HG02943 (cell line): ENCODE measurements at regions not wholly inside any gene's neighbourhood (a gene's known extent, or its start where the extent isn't known, plus 50 kb on each side); places are given as distances from the start of the nearest gene placed in this dataset.
"Not testable (repeated sequence)": the region's sequence is repeated elsewhere in the genome, so short reads cannot be mapped to it uniquely, and the experiment has no call there.

Experiments used
- ATAC-seq: cut with Tn5 transposase; IDR thresholded peaks from one replicate; pipeline ENCODE4 v1.9.1; 2021; ENCODE audit warnings: mild to moderate bottlenecking, low read depth, moderate library complexity; ENCODE audit not compliant: unreplicated experiment

- ATAC-seq, result not testable (repeated sequence)
Measured at GRCh38 chrX:65888150-65888549, 151.7 kb downstream of the VSIG4 start.

DNA sequence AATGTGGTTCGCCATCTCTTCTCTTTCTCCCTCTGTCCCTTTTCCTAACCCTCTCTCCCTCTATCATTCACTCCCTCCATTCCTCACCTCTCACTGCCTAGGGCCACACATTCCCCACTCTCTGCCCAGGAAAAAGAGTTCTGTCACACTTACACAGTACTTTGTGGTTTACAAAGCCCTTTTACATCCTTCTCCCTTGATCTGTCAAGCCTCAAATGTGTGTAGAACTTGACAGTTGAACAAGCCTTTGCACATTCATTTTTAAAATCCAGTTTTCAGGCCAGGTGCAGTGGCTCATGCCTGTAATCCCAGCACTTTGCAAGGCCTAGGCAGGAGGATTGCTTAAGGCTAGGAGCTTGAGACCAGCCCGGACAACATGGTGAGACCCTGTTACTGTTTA, 156.3 kb downstream of the VSIG4 start:
- no peak for ATAC-seq

- no peak for ATAC-seq
Measured at GRCh38 chrX:65879977-65880799, 159.7 kb downstream of the VSIG4 start.

DNA sequence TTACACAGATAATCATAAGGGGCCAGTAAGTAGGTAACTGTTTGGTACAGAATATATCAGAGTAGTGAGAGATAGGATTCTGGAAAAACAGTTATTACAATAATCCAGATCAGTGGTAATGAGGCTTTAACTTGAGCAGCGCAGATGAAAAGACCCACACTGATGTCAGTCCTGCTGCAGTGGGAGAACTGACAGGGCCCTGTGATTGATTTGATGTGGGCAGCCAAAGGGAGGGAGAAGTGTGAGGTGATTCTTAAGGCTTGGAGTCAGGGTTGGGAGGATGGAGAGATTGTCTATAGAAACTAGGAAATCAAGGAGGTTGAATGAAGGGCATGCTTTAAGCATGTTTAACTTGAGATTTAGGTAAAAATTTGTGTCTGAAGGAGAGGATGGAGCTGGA, 161.4 kb downstream of the VSIG4 start:
- ATAC-seq, result no peak

GRCh38 chrX:65877953-65878352, 161.9 kb downstream of the VSIG4 start:
- ATAC-seq, result no peak

GRCh38 chrX:65875614-65876013, 164.3 kb downstream of the VSIG4 start:
- not testable (repeated sequence) for ATAC-seq

GRCh38 chrX:65874765-65875164, 165.1 kb downstream of the VSIG4 start:
- no peak for ATAC-seq

- ATAC-seq, result no peak
Measured at GRCh38 chrX:65874110-65874509, 165.8 kb downstream of the VSIG4 start.

DNA sequence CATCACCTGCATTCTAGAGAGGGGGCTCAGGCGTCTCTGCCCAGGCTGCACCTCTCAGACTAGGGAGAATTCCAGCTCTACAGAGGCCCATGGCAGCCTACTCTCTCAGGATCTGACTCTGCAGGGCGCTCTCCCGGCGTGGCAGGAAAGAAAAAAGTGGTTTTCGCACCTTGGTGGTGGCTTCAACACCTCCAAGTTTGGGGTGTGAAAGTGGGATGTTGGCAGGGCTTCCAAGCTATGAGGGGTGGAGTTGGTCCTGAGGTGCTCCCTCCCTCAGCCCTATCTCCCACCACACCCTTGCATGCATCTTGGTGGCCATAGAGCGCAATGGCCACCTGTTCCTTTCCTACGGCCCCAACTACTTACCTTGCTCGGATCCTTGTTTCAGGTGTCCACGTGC, 166.5 kb downstream of the VSIG4 start:
- no peak for ATAC-seq

- ATAC-seq, result peak; percentile 77
Measured at GRCh38 chrX:65871671-65872311, 168.1 kb downstream of the VSIG4 start.

DNA sequence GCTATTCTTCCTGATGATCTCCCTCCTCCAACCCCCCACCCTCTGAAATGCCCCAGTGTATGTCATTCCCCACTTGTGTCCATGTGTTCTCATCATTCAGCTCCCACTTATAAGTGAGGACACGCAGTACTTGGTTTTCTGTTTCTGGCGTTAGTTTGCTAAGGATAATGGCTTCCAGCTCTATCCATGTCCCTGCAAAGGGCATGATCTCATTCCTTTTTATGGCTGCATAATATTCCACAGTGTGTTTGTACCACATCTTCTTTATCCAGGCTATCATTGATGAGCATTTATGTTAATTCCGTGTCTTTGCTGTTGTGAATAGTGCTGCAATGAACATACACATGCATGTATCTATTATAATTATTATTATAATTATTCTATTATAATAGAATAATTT, 169.3 kb downstream of the VSIG4 start:
- not testable (repeated sequence) for ATAC-seq

DNA sequence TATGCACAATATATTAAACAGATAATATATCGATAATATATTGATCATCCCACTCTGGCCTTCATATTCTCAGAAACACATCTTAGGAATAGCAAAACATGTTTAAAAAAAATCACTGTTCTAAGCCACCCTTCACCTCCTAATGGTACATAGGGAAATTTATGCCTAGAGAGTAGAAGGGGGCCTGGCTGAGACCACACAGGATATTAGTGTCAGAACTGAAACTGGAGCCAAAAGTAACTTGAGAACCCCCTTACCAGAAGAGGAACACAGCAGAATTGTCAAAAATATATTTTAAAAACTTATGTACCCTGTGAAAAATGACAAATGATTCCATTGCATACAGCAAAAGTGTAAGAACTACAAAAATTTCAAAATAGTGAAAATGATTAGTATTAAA, 173.1 kb downstream of the VSIG4 start:
- ATAC-seq, result no peak

GRCh38 chrX:65866146-65866545, 173.7 kb downstream of the VSIG4 start:
- ATAC-seq, result peak; percentile 57

- ATAC-seq, result no peak
Measured at GRCh38 chrX:65862638-65863037, 177.2 kb downstream of the VSIG4 start.

DNA sequence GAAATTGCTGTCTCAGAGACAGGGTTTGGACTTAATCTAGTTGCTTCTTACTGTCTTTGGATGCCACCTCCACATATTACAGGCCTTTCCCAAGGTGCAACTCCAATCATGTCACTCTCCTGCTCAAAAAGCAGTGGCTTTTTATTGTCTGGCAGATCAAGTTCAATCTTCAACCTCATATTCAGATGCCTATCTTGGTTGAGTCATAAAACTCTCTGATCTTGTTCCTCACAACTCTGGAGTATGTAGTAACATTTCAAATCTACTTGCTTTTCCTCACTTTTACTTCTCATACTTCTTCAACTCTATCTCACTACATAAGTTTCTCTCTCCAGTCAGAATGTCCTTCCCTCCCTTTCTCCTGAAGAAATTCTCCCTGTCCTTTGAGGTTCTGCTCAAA, 180.6 kb downstream of the VSIG4 start:
- no peak for ATAC-seq

DNA sequence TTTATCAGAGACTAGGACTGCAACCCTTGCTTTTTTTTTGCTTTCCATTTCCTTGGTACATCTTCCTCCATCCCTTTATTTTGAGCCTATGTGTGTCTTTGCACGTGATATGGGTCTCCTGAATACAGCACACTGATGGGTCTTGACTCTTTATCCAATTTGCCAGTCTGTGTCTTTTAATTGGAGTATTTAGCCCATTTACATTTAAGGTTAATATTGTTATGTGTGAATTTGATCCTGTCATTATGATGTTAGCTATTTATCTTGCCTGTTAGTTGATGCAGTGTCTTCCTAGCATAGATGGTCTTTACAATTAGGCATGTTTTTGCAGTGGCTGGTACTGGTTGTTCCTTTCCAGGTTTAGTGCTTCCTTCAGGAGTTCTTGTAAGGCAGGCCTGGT, 185.4 kb downstream of the VSIG4 start:
- ATAC-seq, result not testable (repeated sequence)

- not testable (repeated sequence) for ATAC-seq
Measured at GRCh38 chrX:65851306-65851705, 183.9 kb downstream of the MSN start.

DNA sequence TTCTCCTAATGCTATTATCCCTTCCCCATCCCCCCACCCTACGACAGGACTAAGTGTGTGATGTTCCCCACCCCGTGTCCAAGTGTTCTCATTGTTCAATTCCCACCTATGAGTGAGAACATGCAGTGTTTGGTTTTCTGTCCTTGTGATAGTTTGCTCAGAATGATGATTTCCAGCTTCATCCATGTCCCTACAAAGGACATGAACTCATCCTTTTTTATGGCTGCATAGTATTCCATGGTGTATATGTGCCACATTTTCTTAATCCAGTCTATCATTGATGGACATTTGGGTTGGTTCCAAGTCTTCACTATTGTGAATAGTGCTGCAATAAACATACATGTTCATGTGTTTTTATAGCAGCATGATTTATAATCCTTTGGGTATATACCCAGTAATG, 183.4 kb downstream of the MSN start:
- ATAC-seq, result not testable (repeated sequence)

DNA sequence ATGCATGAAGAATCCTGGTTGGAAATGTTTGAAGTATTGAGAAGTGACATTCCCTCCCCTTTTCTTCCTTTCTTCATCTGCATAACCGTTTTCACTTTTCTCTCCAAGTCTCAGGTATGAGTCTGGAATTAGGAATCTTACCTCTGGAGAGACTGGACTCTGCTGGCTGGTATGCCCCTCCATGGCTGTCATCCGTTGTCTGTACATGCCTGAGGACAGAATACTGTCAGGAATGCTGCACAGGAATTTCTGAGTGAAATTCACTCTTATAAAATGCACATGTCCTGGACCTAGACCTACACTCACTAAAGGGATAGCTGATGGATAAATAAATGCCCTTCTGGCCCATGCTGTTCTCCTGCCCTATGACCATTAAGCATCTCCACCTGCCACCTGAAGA, 179.5 kb downstream of the MSN start:
- ATAC-seq, result no peak

GRCh38 chrX:65841263-65841662, 173.8 kb downstream of the MSN start:
- ATAC-seq, result peak; percentile 65

DNA sequence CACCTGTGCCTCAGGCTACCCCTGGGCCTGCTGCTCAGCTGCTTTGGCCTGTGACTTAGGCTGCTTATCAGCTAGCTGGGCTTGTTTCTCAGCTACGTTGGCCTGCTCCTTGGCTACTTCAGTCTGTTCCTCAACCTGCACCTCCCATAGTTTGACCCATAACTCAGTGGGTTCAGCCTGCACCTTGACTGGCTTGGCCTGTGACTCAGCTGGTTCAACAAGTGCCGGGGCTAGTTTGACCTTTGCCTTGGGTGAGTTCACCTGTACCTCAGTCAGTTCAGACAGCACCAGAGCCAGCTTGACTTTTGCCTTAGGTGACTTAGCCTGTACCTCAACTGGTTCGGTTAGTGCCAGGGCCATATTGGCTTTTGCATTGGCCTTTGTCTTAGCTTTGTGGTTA, 171.2 kb downstream of the MSN start:
- no peak for ATAC-seq
